Type B pancreatic cell (in vitro differentiated cells): ENCODE measurements at regions not wholly inside any gene's neighbourhood (a gene's known extent, or its start where the extent isn't known, plus 50 kb on each side); places are given as distances from the start of the nearest gene placed in this dataset.

Experiments used
- DNase-seq: peaks from one replicate; pipeline ENCODE4 v3.0.0; 2021; ENCODE audit warnings: mixed read lengths; ENCODE audit not compliant: unreplicated experiment; ENCODE audit errors: extremely low spot score
- H3K27ac Mint-ChIP-seq: 2 replicates; pipeline ENCODE4 v1.8.0; 2021; ENCODE audit warnings: mild to moderate bottlenecking, mixed read lengths
- H3K27me3 Mint-ChIP-seq: 2 replicates; pipeline ENCODE4 v1.8.0; 2021; ENCODE audit warnings: mixed read lengths
- H3K36me3 Mint-ChIP-seq: 2 replicates; pipeline ENCODE4 v1.8.0; 2021; ENCODE audit warnings: mixed read lengths
- H3K4me1 Mint-ChIP-seq: one replicate; pipeline ENCODE4 v1.8.0; 2021; ENCODE audit warnings: mixed read lengths; ENCODE audit not compliant: unreplicated experiment
- H3K4me3 Mint-ChIP-seq: 2 replicates; pipeline ENCODE4 v1.8.0; 2021; ENCODE audit warnings: mild to moderate bottlenecking, mixed read lengths
- H3K9me3 Mint-ChIP-seq: 2 replicates; pipeline ENCODE4 v1.8.0; 2021; ENCODE audit warnings: mixed read lengths
- CTCF ChIP-seq: fragments of 200-600 bp; sonication (generic); conservative IDR thresholded peaks from 2 replicates; pipeline ENCODE4 v1.5.0; 2021; ENCODE audit warnings: antibody characterized with exemption, mild to moderate bottlenecking

- Mint-ChIP-seq H3K4me3 (no peak overlapping the region), H3K27ac (no peak overlapping the region), H3K36me3 (no peaks in the 10 kb centered on the region), H3K27me3 (no peaks in the 10 kb centered on the region), H3K4me1 (no peaks in the 10 kb centered on the region), H3K9me3 (peaks cover 5% of the 10 kb centered on the region)
- DNase-seq: no peak
- no peak for TF ChIP-seq CTCF
Observed at GRCh38 chr6:151716526-151716932, 91.0 kb upstream of the ESR1 start.

- Mint-ChIP-seq H3K4me1 (no peaks in the 10 kb centered on the region), H3K27me3 (peaks cover 5% of the 10 kb centered on the region), H3K36me3 (no peaks in the 10 kb centered on the region), H3K9me3 (peaks cover 5% of the 10 kb centered on the region), H3K4me3 (no peak overlapping the region), H3K27ac (no peak overlapping the region)
- no peak for DNase-seq
- no peak for TF ChIP-seq CTCF
Observed at GRCh38 chr6:151719070-151719469, 88.4 kb upstream of the ESR1 start.

GRCh38 chr6:151721146-151721545 is 86.3 kb upstream of the ESR1 start:
- Mint-ChIP-seq H3K4me1 (no peaks in the 10 kb centered on the region), H3K27ac (no peak overlapping the region), H3K27me3 (peaks cover 5% of the 10 kb centered on the region), H3K36me3 (no peaks in the 10 kb centered on the region), H3K9me3 (no peaks in the 10 kb centered on the region), H3K4me3 (no peak overlapping the region)
- DNase-seq: no peak
- TF ChIP-seq CTCF: no peak

- H3K36me3 Mint-ChIP-seq: no peaks in the 10 kb centered on the region
- H3K27me3 Mint-ChIP-seq: peaks cover 5% of the 10 kb centered on the region
- H3K27ac Mint-ChIP-seq: no peak overlapping the region
- H3K4me1 Mint-ChIP-seq: no peaks in the 10 kb centered on the region
- H3K9me3 Mint-ChIP-seq: no peaks in the 10 kb centered on the region
- no peak for DNase-seq
- TF ChIP-seq CTCF: no peak
- H3K4me3 Mint-ChIP-seq: no peak overlapping the region
Observed at GRCh38 chr6:151721671-151722070, 85.8 kb upstream of the ESR1 start.

DNA sequence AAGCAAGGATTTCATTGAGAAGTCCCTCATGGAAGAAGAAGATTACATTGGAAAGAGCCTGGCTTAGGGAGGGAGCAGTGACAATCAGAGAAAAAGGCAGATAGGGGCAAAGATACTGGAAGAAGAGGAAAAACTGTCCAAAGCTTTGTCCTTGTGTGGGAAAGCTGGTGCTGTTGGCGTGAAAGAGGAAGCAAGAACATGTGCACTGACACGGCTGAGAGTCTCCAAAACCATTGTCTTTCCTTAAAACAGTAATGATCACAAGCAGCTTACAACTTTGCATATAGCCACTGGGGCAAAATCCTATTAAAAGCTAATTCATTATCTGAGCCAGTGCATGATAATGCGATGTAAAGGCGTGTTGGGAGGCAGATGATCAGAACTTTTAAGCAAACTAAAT is 85.1 kb upstream of the ESR1 start:
- H3K27me3 Mint-ChIP-seq: peaks cover 5% of the 10 kb centered on the region

More for the DNA sequence above, 85.1 kb upstream of the ESR1 start:
- Mint-ChIP-seq H3K9me3 (no peaks in the 10 kb centered on the region), H3K36me3 (no peaks in the 10 kb centered on the region), H3K4me1 (no peaks in the 10 kb centered on the region), H3K4me3 (no peak overlapping the region), H3K27ac (no peak overlapping the region)
- DNase-seq: no peak
- TF ChIP-seq CTCF: no peak
